ENCODE measurements at regions not wholly inside any gene's neighbourhood (a gene's known extent, or its start where the extent isn't known, plus 50 kb on each side); places are given as distances from the start of the nearest gene placed in this dataset.

DNA sequence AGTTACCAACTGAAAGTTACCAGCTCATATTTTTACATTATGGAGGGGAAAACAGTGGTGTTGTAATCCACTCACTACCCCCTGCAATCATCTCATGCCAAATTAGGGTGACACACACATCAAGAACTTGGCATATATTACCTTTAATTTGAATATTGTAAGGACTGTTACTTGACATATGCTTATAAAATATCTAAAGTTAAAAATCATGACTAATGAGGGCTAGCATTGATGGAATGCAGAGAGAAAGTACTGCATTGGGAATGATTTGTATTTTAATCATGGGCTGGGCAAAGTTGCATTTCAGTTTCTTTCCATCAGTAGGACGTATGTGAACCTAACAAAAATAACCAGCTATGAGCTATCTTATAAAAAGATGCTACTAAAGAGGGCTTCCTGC is 517.5 kb upstream of the GRIA3 start:
- Mint-ChIP-seq H3K27ac (no peak overlapping the region), H3K9me3 (peaks cover 0 to 13% (median 3%) of the 10 kb centered on the region in 7 donors), H3K4me1 (no peaks in the 10 kb centered on the region), H3K36me3 (no peaks in the 10 kb centered on the region), H3K4me3 (peak overlapping the region in 1 of 8 donors; percentile 29), H3K27me3 (no peaks in the 10 kb centered on the region)
- ATAC-seq (ENCODE audit: low read depth in 2 of 2) (no peak), DNase-seq (no peak)

GRCh38 chrX:122667667-122668066 is 516.4 kb upstream of the GRIA3 start:
- no peak for ATAC-seq (ENCODE audit: low read depth in 2 of 2)
- Mint-ChIP-seq H3K36me3 (no peaks in the 10 kb centered on the region), H3K27me3 (no peaks in the 10 kb centered on the region), H3K4me1 (no peaks in the 10 kb centered on the region), H3K27ac (no peak overlapping the region), H3K4me3 (no peak overlapping the region), H3K9me3 (peaks cover 0 to 12% (median 2%) of the 10 kb centered on the region in 7 donors)
- DNase-seq: no peak

GRCh38 chrX:122703762-122704161 is 480.3 kb upstream of the GRIA3 start:
- ATAC-seq (ENCODE audit: low read depth in 2 of 2): no peak
- H3K36me3 Mint-ChIP-seq: no peaks in the 10 kb centered on the region
- H3K9me3 Mint-ChIP-seq: peaks cover 4 to 30% (median 11%) of the 10 kb centered on the region in 7 donors
- DNase-seq: no peak
- no peak overlapping the region for H3K27ac Mint-ChIP-seq
- H3K4me1 Mint-ChIP-seq: no peaks in the 10 kb centered on the region
- no peak overlapping the region for H3K4me3 Mint-ChIP-seq
- H3K27me3 Mint-ChIP-seq: no peaks in the 10 kb centered on the region

DNA sequence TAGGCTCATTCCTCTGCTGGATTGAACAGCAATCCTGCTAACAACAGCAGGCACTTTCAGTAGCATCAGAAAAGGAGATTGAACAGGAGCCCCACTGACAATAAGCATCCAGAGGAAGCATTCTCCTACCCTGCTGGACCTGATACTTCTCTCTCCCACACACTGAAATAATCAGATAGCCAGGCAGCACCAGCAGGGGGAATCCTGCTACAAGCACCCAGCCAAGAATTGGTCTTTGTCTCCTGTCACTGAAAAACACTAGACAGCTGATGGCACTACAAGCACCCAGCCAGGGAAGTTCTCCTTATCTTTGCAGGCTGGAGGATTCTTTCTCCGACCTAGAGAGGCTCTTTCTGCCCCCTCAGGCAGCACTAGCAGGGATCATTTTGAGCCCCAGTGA is 444.3 kb upstream of the GRIA3 start:
- no peak overlapping the region for H3K4me3 Mint-ChIP-seq
- DNase-seq: no peak
- no peak for ATAC-seq (ENCODE audit: low read depth in 2 of 2)
- H3K4me1 Mint-ChIP-seq: no peaks in the 10 kb centered on the region
- H3K27me3 Mint-ChIP-seq: no peaks in the 10 kb centered on the region
- no peaks in the 10 kb centered on the region for H3K36me3 Mint-ChIP-seq
- peaks cover 0 to 5% (median 0%) of the 10 kb centered on the region in 7 donors for H3K9me3 Mint-ChIP-seq
- peak overlapping the region in 1 of 6 donors; percentile 26 for H3K27ac Mint-ChIP-seq

DNA sequence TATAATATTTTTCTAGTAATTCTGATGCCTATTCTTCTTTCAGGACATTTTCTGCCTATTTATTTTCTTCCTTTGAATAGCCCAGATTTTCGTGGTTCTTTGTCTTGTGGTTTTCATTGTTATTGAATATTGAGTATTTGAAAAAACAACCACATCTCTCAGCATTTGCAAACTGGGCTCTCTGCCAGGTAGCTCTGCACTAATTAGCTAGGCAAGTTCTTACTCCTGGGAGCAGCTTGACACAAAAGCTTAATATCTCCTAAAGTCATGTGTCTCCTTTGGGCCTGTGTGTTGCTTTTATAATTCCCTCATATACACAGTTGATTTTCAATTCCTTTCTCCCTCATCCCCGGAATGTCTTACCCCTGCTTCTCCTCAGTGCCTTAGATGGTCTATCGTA is 413.5 kb upstream of the GRIA3 start:
- Mint-ChIP-seq H3K4me3 (no peak overlapping the region), H3K27ac (no peak overlapping the region), H3K27me3 (no peaks in the 10 kb centered on the region), H3K9me3 (peaks cover 8 to 22% (median 9%) of the 10 kb centered on the region in 7 donors), H3K4me1 (no peaks in the 10 kb centered on the region), H3K36me3 (no peaks in the 10 kb centered on the region)
- DNase-seq (no peak), ATAC-seq (ENCODE audit: low read depth in 2 of 2) (no peak)

- no peaks in the 10 kb centered on the region for H3K36me3 Mint-ChIP-seq
- no peak for DNase-seq
- no peak for ATAC-seq (ENCODE audit: low read depth in 2 of 2)
- H3K4me3 Mint-ChIP-seq: no peak overlapping the region
- H3K9me3 Mint-ChIP-seq: peaks cover 5 to 23% (median 9%) of the 10 kb centered on the region in 7 donors
- H3K4me1 Mint-ChIP-seq: no peaks in the 10 kb centered on the region
- no peaks in the 10 kb centered on the region for H3K27me3 Mint-ChIP-seq
- peak overlapping the region in 1 of 6 donors; percentile 80 for H3K27ac Mint-ChIP-seq
Observed at GRCh38 chrX:122771933-122772332, 412.1 kb upstream of the GRIA3 start.

DNA sequence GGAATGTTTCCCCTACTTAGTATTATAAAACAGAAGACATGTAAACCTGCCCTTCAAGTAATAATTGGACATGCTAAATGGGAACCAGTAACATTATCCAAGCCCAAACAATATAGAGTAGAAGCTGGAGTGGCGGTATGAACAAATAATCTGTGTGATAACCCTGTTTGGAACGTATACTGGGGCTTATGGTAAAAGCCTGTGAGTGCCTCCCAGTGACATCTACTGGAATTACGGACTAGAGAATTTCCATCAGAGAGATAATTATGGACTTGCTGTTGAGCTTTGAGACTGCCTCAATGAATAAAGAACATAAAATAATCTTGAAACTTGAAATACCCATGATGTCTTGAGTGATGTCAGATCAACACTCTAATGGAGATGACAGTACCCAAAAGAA is 406.3 kb upstream of the GRIA3 start:
- no peaks in the 10 kb centered on the region for H3K4me1 Mint-ChIP-seq
- ATAC-seq (ENCODE audit: low read depth in 2 of 2): no peak

GRCh38 chrX:122783918-122784317 is 400.2 kb upstream of the GRIA3 start:
- Mint-ChIP-seq H3K4me3 (no peak overlapping the region), H3K9me3 (peaks cover 2 to 27% (median 6%) of the 10 kb centered on the region in 7 donors), H3K36me3 (no peaks in the 10 kb centered on the region), H3K27me3 (no peaks in the 10 kb centered on the region), H3K4me1 (no peaks in the 10 kb centered on the region), H3K27ac (no peak overlapping the region)
- DNase-seq: no peak
- ATAC-seq (ENCODE audit: low read depth in 2 of 2): no peak

More for the DNA sequence above, 406.3 kb upstream of the GRIA3 start:
- Mint-ChIP-seq H3K27me3 (no peaks in the 10 kb centered on the region), H3K36me3 (no peaks in the 10 kb centered on the region), H3K9me3 (peaks cover 0 to 18% (median 7%) of the 10 kb centered on the region in 7 donors), H3K4me3 (no peak overlapping the region), H3K27ac (no peak overlapping the region)
- DNase-seq: no peak

- no peaks in the 10 kb centered on the region for H3K27me3 Mint-ChIP-seq
- no peaks in the 10 kb centered on the region for H3K4me1 Mint-ChIP-seq
- no peak overlapping the region for H3K4me3 Mint-ChIP-seq
- DNase-seq (no peak), ATAC-seq (ENCODE audit: low read depth in 2 of 2) (no peak)
- H3K9me3 Mint-ChIP-seq: peaks cover 0 to 21% (median 6%) of the 10 kb centered on the region in 7 donors
- H3K27ac Mint-ChIP-seq: no peak overlapping the region
- H3K36me3 Mint-ChIP-seq: no peaks in the 10 kb centered on the region
Observed at GRCh38 chrX:122787231-122787630, 396.8 kb upstream of the GRIA3 start.

DNA sequence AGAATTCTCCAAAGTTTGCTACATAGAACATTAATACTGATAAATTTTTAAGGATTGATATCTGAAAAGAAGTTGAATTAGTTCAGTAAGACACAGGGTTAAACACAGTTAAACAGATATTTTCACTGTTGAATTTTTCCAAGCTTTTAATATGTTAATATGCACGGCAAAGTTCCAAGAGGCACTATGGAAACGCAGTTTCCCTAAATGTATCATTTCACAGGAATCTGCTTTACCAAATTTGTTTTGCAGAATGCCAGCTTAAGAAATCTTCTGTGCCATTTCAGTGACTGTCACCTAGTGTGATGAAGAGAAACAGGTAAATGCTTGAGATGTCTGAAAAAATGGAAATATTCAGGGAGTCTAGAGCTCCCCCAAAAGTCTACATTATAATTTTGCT is 395.9 kb upstream of the GRIA3 start:
- no peak overlapping the region for H3K27ac Mint-ChIP-seq
- no peak overlapping the region for H3K4me3 Mint-ChIP-seq
- H3K27me3 Mint-ChIP-seq: no peaks in the 10 kb centered on the region
- DNase-seq: no peak
- H3K36me3 Mint-ChIP-seq: no peaks in the 10 kb centered on the region
- H3K9me3 Mint-ChIP-seq: peaks cover 0 to 21% (median 6%) of the 10 kb centered on the region in 7 donors
- H3K4me1 Mint-ChIP-seq: no peaks in the 10 kb centered on the region
- no peak for ATAC-seq (ENCODE audit: low read depth in 2 of 2)

DNA sequence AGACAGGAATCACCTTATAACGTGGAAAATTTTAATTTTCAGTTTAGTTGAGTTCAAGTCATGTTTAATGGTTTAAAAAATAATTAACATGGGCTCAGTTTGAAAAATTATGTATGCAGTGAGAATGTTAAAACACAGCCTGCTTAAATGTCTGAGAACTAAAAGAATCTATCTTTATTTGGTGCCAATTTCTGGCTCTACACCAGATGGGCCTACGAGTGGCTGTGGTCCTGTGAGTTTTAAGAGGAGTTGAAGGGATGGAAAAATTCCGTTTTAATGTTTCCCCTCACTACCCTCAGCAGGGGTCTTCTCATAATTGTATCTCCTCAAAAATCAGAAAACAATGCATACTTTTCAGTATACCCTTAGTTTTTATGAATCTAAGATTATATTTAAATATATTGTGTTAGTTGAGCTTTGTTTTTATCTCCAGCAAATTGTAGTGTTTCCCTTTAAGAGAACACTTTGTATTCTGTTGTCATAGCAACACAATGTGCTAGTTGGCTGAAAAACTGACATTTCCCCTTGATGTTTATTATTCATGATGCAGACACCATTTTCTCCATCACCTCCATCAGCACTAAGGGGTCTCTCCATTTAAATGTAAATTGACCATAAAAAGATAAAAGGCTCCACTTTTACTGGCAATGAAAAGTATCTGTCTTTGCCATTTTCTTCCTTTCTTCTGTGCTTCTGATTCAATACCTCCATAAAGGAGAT is 393.5 kb upstream of the GRIA3 start:
- Mint-ChIP-seq H3K4me3 (no peak overlapping the region), H3K27ac (no peak overlapping the region), H3K36me3 (no peaks in the 10 kb centered on the region), H3K27me3 (no peaks in the 10 kb centered on the region), H3K9me3 (peaks cover 2 to 8% (median 5%) of the 10 kb centered on the region in 7 donors), H3K4me1 (no peaks in the 10 kb centered on the region)
- ATAC-seq (ENCODE audit: low read depth in 2 of 2) (no peak), DNase-seq (no peak)

GRCh38 chrX:122813876-122814275 is 370.2 kb upstream of the GRIA3 start:
- H3K27ac Mint-ChIP-seq: no peak overlapping the region
- H3K27me3 Mint-ChIP-seq: no peaks in the 10 kb centered on the region
- H3K36me3 Mint-ChIP-seq: no peaks in the 10 kb centered on the region
- H3K4me1 Mint-ChIP-seq: no peaks in the 10 kb centered on the region
- no peak for DNase-seq
- ATAC-seq (ENCODE audit: low read depth in 2 of 2): no peak
- peaks cover 0 to 4% (median 3%) of the 10 kb centered on the region in 7 donors for H3K9me3 Mint-ChIP-seq
- no peak overlapping the region for H3K4me3 Mint-ChIP-seq

DNA sequence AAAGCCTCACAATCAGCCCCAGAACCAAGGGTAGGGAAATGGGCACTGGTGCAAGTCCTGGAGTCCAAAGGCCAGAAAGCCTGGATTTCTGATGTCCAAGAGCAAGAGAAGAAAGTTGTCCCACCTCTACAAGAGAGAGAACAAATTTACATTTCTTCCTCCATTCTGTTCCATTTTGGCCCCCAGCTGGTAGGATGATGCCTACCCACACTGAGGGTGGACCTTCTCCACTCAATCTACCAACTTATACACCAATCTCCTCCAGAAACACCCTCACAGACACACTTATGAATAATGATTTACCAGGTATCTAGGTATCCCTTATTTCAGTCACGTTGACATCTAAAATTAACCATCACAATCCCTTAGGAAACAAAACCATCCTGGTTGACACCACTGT is 367.8 kb upstream of the GRIA3 start:
- ATAC-seq (ENCODE audit: low read depth in 2 of 2) (no peak), DNase-seq (no peak)
- Mint-ChIP-seq H3K27me3 (no peaks in the 10 kb centered on the region), H3K27ac (no peak overlapping the region), H3K9me3 (peaks cover 2 to 22% (median 8%) of the 10 kb centered on the region in 7 donors), H3K4me1 (no peaks in the 10 kb centered on the region), H3K36me3 (no peaks in the 10 kb centered on the region), H3K4me3 (no peak overlapping the region)

- Mint-ChIP-seq H3K36me3 (no peaks in the 10 kb centered on the region), H3K4me1 (no peaks in the 10 kb centered on the region), H3K9me3 (peaks cover 2 to 26% (median 11%) of the 10 kb centered on the region in 7 donors), H3K27ac (no peak overlapping the region), H3K4me3 (no peak overlapping the region), H3K27me3 (no peaks in the 10 kb centered on the region)
- no peak for ATAC-seq (ENCODE audit: low read depth in 2 of 2)
- DNase-seq: no peak
Observed at GRCh38 chrX:122817321-122817955, 366.6 kb upstream of the GRIA3 start.

Data from naive B cell (primary cell).